ENCODE measurements at regions not wholly inside any gene's neighbourhood (a gene's known extent, or its start where the extent isn't known, plus 50 kb on each side); places are given as distances from the start of the nearest gene placed in this dataset.

- no peak for TF ChIP-seq FOXA1 (IDR thresholded peaks at IDR 0.05)
- no peak for TF ChIP-seq SP1 (IDR thresholded peaks at IDR 0.05)
- no peak for TF ChIP-seq L3MBTL2 (conservative IDR thresholded peaks at IDR 0.05)
- TF ChIP-seq NFRKB (IDR thresholded peaks at IDR 0.05) = no peak
Measured at GRCh38 chr13:97542102-97542685, 108.2 kb downstream of the RAP2A start.
